ENCODE measurements at regions not wholly inside any gene's neighbourhood (a gene's known extent, or its start where the extent isn't known, plus 50 kb on each side); places are given as distances from the start of the nearest gene placed in this dataset.

- BruUV-seq (replicated peaks), result no TSS peak
- in situ Hi-C loops (cut with HindIII; ENCODE audit: low pct_unique_long_range_greater_than_20kb, low sequenced_read_pairs) (no loop called here), intact Hi-C loops (cut with micrococcal nuclease; ENCODE audit: unreplicated experiment) (no loop called here)
- CTCF ChIA-PET, result no interaction called here
- Histone ChIP-seq H3K27me3 (ENCODE audit: control insufficient read depth, insufficient read depth, low read length) (peaks cover 6% of the 10 kb centered on the region; the same call in 1 of the 2 replicates), H3K4me1 (ENCODE audit: control insufficient read depth, insufficient read depth, low read length) (no peaks in the 10 kb centered on the region), H3K9me3 (ENCODE audit: control insufficient read depth, insufficient read depth, low read depth, low read length) (no peaks in the 10 kb centered on the region), H3K4me3 (ENCODE audit: low read depth in 2 of 2, low read length in 2 of 2) (no peak overlapping the region), H3K27ac (ENCODE audit: low read length) (no peak overlapping the region), H3K36me3 (ENCODE audit: control insufficient read depth, insufficient read depth, low read length) (no peaks in the 10 kb centered on the region)
- no peak for ATAC-seq
- TF ChIP-seq CTCF (IDR thresholded peaks at IDR 0.05), result no peak
- no peak for TF ChIP-seq POLR2AphosphoS5 (IDR thresholded peaks at IDR 0.05; ENCODE audit: low read depth, low read length)
- POLR2A ChIA-PET, result no interaction called here
- DNase-seq (ENCODE audit: low read depth, low spot score), result no peak
These were observed 127.6 kb upstream of the ITGA6 start for GRCh38 chr2:172299741-172300140.

- BruUV-seq (replicated peaks), result no TSS peak
- TF ChIP-seq CTCF (IDR thresholded peaks at IDR 0.05), result no peak
- TF ChIP-seq TCF7L2 (IDR thresholded peaks at IDR 0.05; ENCODE audit: low read depth, low read length), result no peak
- TF ChIP-seq SIN3A (IDR thresholded peaks at IDR 0.05; ENCODE audit: borderline replicate concordance, insufficient read depth, low read depth, low read length), result no peak
- TF ChIP-seq REST (IDR thresholded peaks at IDR 0.05; ENCODE audit: insufficient read depth in 1 of 2, low read depth in 2 of 2, low read length in 1 of 2), result no peak
- TF ChIP-seq POLR2AphosphoS5 (IDR thresholded peaks at IDR 0.05; ENCODE audit: low read depth, low read length), result no peak
- no peaks in the 10 kb centered on the region for H3K9me3 ChIP-seq (ENCODE audit: control insufficient read depth, insufficient read depth, low read depth, low read length)
- H3K4me3 ChIP-seq (ENCODE audit: low read depth in 2 of 2, low read length in 2 of 2), result no peak overlapping the region
- ChIA-PET CTCF (no interaction called here), POLR2A (no interaction called here)
- H3K27me3 ChIP-seq (ENCODE audit: control insufficient read depth, insufficient read depth, low read length), result peaks cover 6% of the 10 kb centered on the region; the same call in 1 of the 2 replicates
- DNase-seq (ENCODE audit: low read depth, low spot score) (no peak), ATAC-seq (no peak)
- H3K4me1 ChIP-seq (ENCODE audit: control insufficient read depth, insufficient read depth, low read length), result no peaks in the 10 kb centered on the region
- no peaks in the 10 kb centered on the region for H3K36me3 ChIP-seq (ENCODE audit: control insufficient read depth, insufficient read depth, low read length)
- in situ Hi-C loops (cut with HindIII; ENCODE audit: low pct_unique_long_range_greater_than_20kb, low sequenced_read_pairs), result no loop called here
- intact Hi-C loops (cut with micrococcal nuclease; ENCODE audit: unreplicated experiment), result no loop called here
- H3K27ac ChIP-seq (ENCODE audit: low read length), result no peak overlapping the region
These were observed 126.5 kb upstream of the ITGA6 start for GRCh38 chr2:172300851-172301250.

GRCh38 chr2:172305066-172305465 lies 122.3 kb upstream of the ITGA6 start:
- no peaks in the 10 kb centered on the region for H3K4me1 ChIP-seq (ENCODE audit: control insufficient read depth, insufficient read depth, low read length)
- no TSS peak for BruUV-seq (replicated peaks)
- H3K27me3 ChIP-seq (ENCODE audit: control insufficient read depth, insufficient read depth, low read length), result 0 out of 2 replicates have a peak, but pooled peaks cover 2% of the 10 kb centered on the region
- H3K36me3 ChIP-seq (ENCODE audit: control insufficient read depth, insufficient read depth, low read length), result no peaks in the 10 kb centered on the region
- TF ChIP-seq REST (IDR thresholded peaks at IDR 0.05; ENCODE audit: insufficient read depth in 1 of 2, low read depth in 2 of 2, low read length in 1 of 2) (no peak), CTCF (IDR thresholded peaks at IDR 0.05) (no peak), POLR2AphosphoS5 (IDR thresholded peaks at IDR 0.05; ENCODE audit: low read depth, low read length) (no peak), SIN3A (IDR thresholded peaks at IDR 0.05; ENCODE audit: borderline replicate concordance, insufficient read depth, low read depth, low read length) (no peak), TCF7L2 (IDR thresholded peaks at IDR 0.05; ENCODE audit: low read depth, low read length) (no peak)
- H3K27ac ChIP-seq (ENCODE audit: low read length), result no peak overlapping the region
- in situ Hi-C loops (cut with HindIII; ENCODE audit: low pct_unique_long_range_greater_than_20kb, low sequenced_read_pairs), result no loop called here
- no peaks in the 10 kb centered on the region for H3K9me3 ChIP-seq (ENCODE audit: control insufficient read depth, insufficient read depth, low read depth, low read length)
- DNase-seq (ENCODE audit: low read depth, low spot score), result no peak
- POLR2A ChIA-PET, result no interaction called here
- no peak for ATAC-seq
- intact Hi-C loops (cut with micrococcal nuclease; ENCODE audit: unreplicated experiment), result no loop called here
- CTCF ChIA-PET, result no interaction called here
- no peak overlapping the region for H3K4me3 ChIP-seq (ENCODE audit: low read depth in 2 of 2, low read length in 2 of 2)

Measured in Panc1 (cell line).